NCI-H2196 (cell line): ENCODE measurements at regions not wholly inside any gene's neighbourhood (a gene's known extent, or its start where the extent isn't known, plus 50 kb on each side); places are given as distances from the start of the nearest gene placed in this dataset.

Experiments
- DNase-seq: peaks from one replicate; lab custom pipeline; 2025; ENCODE audit not compliant: unreplicated experiment; lab: John Stamatoyannopoulos, UW

DNA sequence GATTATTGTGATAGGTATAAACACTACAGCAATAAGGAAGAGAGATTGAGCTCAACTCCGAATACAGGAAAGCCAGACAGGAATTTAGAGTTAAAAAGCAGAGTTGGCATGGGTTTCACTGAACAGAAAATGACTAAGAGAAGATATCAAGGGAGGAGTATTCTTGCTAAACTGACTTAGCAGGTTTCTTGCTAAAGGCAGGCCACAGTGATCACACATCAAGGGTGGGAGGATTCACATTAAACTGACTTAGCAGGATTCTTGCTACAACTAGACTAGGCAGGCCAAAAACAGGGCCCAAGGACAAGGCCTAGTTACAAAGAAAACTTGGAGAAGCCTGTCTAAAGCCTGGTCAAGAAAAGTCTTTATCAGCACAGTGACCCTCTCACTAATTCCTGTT is 195.1 kb downstream of the MAGEB5 start:
- no peak for DNase-seq

DNA sequence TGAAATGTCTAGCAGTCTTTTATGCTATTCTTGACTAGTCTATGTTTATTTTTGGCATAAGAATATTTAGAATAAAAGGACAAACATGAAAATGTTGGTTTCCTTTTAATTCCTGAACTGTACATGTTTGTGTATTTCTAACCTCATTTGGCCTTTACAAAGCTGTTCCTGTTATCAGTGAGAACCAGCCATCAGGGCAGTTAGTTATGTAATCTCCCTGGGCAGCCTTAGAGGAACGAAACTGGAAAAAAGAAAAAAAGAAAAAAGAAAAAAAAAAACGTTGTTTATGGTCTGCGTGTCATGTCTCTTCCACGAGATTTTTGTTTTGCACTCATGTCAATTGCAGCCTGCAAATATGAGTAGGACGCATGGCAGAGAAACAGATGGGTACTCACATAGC is 193.7 kb downstream of the MAGEB5 start:
- no peak for DNase-seq

- no peak for DNase-seq
Observed at GRCh38 chrX:26387906-26388305, 171.9 kb downstream of the MAGEB5 start.

- DNase-seq, result no peak
Observed at GRCh38 chrX:26376037-26376708, 160.2 kb downstream of the MAGEB5 start.

DNA sequence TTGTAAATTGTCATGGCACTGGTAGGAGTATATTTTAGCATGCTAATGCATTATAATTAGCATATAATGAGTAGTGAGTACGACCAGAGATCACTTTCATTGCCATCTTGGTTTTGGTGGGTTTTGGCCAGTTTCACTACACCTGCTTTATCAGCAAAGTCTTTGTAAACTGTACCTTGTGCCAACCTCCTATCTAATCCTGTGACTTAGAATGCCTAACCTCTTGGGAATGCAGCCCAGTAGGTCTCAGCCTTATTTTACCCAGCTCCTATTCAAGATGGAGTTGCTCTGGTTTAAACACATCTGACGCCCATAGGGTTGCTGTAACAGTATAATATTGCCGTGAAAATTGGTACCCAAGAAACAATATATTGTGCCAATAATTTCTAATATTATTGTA is 159.4 kb downstream of the MAGEB5 start:
- no peak for DNase-seq

DNA sequence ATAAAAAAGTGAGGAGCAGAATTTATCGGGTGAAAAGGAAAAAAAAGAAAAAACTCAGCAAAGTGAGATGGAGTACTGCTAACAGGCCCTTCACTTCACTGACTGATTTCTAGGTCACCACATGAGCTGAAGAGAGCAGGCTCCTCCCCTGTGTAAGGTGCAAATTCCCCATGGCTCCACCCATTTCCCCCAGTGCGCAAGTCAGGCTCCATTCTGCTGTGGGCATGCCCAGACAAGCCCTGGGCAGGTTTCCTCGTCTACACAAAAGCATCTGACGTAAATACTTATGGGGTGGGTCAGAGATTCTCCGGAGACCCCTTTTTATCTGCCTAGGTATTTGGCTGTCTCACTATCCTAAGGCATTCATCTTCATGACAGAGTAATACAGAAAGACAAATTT is 157.9 kb downstream of the MAGEB5 start:
- DNase-seq, result no peak

DNA sequence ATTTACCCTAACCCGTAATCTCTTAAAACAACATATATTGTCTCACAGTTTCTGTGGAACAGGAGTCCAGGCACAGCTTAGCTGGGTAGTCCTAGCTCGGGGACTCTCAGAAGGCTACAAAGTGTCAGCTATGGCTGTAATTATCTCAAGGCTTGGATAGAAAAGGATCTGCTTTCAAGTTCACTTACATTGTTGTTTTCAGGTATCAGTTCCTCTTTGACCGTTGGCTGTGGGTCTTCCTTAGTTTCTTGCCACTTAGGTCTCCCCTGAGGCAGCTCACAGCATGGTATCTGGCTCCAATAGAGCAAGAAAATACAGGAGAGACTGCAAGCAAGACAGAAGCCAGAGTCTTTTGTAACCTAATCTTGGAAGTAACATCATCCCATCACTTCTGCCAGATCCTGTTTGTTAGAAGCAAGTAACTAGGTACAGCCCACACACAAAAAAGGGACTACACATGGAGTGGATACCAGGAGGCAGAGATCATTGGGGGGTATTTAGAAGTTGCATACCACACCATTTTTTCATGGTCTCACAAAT is 137.0 kb downstream of the MAGEB5 start:
- no peak for DNase-seq

DNA sequence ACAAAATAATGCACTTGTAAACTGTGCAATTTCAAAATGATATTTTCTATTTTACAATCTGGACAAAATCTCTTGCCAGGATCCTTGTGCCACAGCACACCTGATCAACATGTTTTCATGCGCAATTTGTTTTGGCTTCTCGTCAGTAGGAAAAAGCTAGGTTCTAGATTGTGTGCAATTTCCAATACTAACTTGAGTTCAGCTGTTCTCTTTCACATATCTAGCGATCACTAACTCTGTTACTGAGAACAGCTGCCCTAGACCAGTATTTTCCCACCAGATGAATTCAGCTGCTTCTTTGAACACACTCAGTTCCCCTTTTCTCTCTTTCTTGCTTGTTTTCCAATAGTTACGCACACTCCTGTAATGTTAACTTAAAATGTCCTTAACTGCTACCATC is 131.2 kb downstream of the MAGEB5 start:
- no peak for DNase-seq

DNA sequence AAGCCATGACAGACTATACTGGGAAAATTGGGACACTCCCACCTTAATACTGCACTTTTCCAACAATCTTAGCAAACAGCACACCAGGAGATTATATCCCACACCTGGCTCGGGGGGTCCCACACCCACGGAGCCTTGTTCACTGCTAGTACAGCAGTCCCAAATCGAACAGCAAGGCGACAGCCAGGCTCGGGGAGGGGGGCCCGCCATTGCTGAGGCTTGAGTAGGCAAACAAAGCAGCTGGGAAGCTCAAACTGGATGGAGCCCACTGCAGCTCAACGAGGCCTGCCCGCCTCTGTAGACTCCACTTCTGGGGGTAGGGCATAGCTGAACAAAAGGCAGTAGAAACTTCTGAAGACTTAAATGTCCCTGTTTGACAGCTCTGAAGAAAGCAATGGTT is 118.3 kb downstream of the MAGEB5 start:
- no peak for DNase-seq

DNA sequence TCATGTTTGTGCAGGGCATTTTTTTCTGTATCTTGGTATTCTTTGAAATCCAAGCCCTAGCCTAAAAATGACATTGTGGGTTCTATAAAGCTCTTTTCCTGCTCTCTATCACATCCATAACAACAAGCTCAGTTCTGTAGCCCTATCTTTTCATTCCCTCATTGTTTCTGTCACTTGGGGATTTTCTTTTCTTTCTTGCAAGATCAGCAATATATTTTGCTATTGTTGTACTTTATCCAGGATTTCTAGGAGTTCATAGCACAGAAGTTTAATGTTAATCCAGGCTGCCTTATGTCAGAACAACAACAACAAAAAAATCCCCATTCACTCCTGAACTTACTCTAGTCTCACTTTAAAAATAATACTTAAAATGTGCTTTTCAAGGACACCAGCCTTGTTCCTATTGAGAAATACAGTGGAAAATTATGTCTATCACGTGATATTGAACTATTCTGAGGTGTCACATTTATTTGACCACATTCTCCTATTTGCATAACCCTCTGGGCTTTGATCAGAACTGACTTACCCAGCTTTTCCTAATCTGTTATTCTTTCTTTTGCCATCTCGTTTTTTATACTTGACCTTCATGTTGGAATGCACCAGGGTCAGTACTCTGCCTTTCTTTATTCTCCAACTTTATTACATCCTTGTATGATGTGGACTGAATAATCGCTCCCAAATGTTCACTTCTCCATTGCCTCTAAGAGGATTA is 112.8 kb downstream of the MAGEB5 start:
- DNase-seq, result no peak

DNA sequence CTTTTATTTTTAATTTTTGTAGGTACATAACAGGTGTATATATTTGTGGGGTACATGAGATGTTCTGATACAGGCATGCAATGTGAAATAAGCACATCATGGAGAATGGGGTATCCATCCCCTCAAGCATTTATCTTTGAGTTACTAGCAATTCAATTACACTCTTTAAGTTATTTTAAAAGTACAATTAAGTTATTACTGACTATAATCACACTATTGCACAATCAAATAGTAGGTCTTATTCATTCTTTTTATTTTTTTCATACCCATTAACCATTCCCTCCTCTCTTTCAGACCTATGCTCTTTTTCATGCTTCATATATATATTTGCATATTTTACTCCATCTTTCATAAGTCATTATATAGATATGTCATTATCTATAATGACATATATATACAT is 93.3 kb downstream of the MAGEB5 start:
- DNase-seq, result no peak

DNA sequence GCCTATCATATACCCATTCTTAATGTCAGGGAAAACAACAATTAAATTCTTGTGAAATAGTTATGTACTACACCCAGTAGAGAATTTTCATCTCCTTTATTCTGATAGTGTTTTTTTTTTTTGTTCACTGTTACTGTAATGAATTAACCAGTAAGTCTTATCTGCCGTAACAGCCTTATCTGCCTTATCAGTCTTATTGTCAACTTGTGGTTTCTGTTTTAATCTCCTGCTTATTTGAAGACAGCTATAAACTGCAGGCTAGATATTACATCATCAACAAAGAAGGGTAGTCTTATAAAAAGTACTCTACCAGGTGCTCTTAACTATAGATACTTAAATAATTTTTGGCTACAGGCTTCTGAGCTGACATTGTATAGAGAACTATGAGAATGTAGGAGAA is 79.5 kb downstream of the MAGEB5 start:
- no peak for DNase-seq

GRCh38 chrX:26286836-26287235 is 70.9 kb downstream of the MAGEB5 start:
- DNase-seq, result no peak
